Islet of Langerhans (tissue), 1 donor: ENCODE measurements at regions not wholly inside any gene's neighbourhood (a gene's known extent, or its start where the extent isn't known, plus 50 kb on each side); places are given as distances from the start of the nearest gene placed in this dataset.

ENCODE experiments used
- FAIRE-seq: peaks from one replicate; lab custom pipeline; 2011; peaks lifted over from hg19 to GRCh38; lab: Jason Lieb, UNC

DNA sequence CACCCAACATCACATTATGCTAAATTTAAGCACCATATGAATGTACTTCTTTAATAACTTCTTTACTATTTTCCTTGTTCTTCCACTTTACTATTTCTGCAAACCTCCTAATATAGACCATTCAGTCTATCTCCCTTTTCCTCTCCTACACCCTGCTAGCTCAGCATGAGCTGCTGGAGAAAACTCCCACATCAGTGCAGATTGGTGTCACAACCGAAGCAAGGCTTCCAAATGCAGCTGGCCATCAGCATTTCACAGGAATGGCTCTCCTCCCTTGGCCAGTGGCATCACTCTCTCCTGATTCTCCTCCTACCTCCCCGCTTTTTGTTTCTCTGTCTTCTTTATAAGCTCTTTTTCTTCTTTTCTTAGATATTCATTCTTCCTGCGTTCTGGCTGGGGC lies 118.7 kb upstream of the ZC3H12C start:
- no peak for FAIRE-seq

DNA sequence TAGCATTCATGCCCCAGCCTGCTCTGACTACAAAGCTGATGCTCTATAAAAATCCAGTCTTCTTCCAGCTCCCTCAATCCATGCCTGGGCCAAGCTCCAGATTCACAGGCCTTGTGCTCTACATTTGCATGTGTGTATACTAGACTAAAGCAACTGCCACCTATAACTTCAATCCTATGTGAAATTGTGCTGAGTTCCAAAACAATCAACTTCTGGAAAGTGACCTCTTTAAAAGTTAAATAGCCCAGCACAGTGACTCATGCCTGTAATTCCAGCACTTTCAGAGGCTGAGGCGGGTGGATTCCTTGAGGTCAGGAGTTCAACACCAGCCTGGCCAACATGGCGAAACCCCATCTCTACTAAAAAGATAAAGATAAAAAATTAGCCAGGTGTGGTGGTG lies 114.3 kb upstream of the ZC3H12C start:
- no peak for FAIRE-seq

DNA sequence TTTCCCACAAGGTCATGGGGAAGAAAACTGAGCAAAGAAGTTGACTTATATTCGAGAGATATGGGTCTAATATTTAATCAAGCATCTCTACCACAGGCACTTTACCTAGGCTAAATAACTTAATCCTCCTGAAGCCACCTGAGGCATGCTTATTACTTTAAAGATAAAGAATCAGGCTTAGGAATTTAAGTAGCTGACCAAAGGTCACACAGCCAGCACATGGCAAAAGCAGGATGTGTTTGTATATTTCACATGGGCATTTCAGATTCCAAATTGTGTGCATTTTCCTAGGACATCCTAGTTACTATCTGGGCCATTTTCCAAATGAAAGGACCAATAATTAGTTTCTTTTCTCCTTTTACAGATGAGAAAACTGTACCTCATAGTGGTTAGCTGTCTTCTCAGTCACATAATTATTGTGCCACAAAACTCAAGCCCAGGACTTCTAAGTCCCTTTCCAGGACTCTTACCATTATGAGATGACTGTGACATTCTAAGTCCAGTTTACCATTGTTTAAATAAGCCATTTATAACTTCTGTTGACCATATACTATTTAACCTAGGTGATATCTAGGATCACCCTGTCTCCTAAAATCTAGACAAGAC lies 112.1 kb upstream of the ZC3H12C start:
- FAIRE-seq = no peak

DNA sequence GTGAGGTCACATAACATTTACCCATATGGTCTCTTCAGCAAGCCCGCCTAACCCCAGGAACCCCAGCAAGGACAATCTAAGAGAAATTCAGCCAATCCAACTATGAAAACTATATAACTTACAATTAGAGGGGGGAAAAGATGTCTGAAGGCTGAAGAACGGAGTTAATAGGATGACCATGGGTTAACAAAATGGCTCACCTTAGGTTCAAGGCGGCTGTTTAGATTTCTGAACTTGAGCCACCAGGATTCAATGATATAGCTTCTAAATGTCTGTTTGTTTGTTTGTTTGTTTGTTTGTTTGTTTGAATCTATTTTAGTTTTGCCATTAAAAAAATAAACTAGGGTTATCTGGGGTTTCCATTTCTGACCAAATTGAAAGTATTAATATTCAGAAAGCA lies 109.8 kb upstream of the ZC3H12C start:
- no peak for FAIRE-seq

DNA sequence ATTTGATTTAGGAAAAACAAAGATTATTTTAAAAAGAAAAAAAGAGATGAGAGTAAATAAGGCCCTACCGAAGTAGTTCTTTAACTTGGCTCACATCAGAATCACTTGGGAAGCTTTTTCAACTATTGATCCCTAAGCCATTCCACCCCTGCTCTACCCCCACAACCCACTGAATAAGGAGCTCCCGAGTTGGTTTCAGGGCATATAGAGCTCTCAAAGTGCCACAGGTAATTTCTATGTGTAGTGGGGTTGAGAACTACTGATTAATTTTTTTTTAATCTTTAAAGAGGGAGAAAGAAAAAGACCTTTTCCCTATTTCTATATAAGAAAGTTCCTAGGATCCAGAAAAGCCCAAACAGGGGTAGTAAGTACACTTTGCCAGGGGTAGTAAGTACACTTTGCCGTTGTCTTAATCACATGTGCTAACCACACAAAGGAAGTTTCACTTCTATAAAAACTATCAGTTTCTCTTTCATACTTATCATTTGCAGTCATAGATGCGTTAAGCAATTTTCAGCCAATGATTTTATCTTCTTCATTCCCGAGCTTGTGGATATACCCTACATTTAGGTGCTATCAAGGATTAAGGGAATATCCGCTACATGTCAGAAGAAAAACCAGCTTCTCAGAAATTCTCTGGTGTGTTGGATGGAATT lies 108.4 kb upstream of the ZC3H12C start:
- no peak for FAIRE-seq

DNA sequence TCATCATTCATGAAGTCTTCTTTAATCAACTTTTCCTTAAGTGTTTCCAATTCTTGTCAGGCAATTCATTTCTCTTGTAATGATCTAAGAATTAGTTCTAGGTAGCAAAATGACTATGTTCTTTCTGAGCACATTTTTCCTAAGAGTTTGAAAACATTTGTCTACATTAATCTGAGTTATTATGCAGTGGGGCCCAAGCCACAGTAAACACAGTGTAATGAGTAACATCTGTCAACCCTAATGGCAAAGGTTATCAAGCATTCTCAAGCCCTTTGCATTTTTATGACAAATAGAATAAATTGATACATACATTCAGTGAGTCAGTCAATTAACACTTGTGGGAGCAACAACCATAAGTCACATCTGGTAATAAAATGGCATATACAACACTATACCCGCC lies 106.7 kb upstream of the ZC3H12C start:
- FAIRE-seq = no peak

DNA sequence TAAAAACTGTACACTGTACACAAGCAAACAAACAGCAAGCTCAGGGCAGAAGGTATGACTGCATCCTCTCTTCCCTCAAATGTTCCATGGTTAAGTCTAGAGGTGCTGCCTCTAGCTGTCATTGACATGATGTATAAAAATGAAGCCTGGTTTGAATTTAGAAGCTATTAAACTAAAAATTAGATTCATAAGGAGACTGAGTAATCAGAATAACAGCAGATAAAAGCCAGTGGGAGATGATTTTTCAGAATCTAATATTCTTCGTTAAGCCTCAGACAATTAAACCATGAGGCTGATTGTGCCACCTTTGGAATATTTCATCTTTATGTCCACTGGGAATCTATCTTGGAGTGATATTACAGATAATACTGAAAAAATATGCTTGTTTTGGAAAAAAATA lies 101.4 kb upstream of the ZC3H12C start:
- FAIRE-seq = no peak

DNA sequence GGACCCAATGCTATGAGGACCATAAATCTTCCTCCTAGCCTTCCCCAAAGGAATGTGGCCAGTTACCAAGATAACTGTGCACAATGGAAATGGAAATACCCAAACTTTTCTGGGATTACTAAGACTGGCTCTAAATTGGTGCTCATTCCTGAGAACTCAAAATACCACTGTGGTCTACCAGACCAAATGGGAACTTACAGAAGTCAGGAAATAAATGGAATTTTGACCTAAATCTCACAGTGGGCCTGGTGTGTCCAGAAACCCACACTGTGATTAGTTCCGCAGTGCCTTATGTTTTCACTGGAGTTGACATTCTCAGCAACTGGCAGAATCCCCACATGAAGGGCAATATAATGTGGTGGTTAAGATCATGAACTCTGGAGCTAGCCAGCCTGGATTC lies 99.4 kb upstream of the ZC3H12C start:
- no peak for FAIRE-seq

DNA sequence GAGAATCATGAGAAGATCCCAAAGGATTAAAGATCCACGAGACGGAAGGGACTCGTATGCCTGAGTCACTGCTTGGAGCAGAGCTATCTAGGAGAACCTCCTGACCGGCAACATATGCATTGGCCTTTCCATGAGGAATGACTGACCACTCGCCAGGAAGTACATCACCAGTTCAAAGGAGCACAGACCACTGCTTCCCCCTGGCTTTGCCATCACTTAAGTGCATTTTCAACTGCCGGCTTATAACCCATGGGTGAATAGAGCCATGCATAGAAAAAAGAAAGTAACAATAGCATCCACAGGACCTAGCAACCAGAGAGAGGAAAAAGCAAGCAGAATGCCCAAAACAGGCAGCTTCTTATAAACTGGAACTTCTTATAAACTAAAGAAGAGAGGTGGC lies 98.3 kb upstream of the ZC3H12C start:
- FAIRE-seq = no peak

DNA sequence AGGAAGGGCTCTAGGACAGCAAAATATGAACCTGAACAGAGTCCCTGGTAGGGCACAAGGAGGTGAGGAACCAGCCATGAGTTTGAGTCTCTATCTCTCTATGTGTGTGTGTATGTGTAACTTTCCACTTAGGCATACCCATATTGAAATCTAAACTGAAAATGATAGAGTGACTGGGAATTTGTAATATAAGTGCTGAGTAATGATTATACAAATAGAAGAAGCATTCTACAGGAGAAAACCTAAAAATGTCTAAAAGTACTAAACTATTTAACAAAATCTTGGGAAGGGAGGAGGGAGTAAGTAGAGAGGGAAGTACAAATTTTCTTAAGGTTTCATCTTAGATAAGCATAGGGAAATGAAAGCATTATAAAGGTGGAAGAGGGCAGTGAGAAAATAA lies 97.1 kb upstream of the ZC3H12C start:
- no peak for FAIRE-seq

DNA sequence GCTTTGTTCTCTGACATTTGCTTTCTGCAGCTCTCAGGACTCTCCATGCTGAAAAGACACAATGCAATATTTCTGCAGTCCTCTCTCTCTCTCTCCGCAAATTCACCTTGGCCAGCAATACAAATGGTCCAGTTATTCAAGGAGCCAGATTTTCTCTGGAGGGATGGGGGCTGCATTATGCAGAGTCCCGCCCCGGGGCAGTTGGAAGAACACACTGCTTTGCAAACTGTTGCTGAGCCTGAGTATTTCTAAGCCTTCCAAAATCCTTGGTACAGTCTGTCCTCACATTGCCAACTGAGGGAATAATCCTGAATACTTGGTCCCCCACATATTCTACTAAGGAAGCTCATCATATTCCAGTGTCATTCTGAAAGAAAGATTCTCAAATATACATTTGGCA lies 94.3 kb upstream of the ZC3H12C start:
- FAIRE-seq = no peak

DNA sequence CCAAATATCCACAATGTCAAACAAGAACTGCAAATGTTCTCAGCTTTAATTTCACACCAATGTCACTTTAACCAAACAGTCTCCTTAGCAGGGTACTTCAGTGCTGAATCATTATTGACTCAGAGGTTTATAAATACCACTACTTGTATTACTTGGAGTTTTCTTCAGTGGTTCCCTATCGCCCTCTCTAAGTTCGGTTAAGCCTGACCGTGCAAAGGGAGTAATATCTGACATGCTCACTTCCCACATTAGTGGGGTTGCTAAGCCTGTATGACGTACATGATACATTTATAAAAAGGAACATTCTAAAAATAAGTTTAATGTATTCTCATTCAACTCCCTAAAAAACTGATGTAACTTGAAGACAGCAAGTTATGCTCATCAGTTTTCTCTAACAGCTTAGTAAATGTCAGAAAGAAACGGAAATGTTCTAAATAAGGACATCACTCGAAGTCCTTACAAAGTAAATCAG lies 93.1 kb upstream of the ZC3H12C start:
- peak; percentile 62 for FAIRE-seq

DNA sequence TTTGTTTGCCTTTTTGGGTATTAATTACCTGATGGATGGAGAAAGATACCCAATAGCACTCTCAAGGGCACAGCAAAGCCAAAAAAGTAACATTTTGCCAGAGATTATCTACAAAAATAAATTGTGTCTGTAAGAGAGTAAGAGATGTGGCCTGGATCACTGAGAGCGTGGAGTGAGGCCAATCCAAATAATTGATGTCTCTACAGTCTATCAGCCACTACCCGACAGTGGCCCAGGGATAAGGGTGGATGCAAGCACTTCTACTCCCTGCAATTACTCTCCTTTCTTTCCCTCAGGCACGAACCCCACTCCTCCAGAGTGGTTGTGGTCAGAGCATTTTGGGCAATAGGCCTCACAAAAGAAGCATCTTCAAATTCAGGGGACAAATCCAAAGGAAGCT lies 92.3 kb upstream of the ZC3H12C start:
- FAIRE-seq = no peak

DNA sequence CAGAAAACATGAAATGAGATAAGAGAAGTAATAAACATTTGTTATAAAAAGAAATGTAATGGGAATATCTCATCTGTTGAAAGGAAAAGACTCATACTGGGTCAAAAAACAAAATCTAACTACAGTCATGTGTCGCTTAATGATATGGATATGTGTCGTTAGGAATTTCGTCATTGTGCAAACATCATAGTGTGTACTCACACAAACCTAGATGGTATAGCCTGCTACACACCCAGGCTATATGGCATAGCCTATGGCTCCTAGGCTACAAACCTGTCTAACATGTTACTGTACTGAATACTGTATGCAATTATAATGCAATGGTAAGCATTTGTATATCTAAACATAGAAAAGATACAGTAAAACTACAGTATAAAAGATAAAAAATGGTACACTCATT lies 89.8 kb upstream of the ZC3H12C start:
- no peak for FAIRE-seq

DNA sequence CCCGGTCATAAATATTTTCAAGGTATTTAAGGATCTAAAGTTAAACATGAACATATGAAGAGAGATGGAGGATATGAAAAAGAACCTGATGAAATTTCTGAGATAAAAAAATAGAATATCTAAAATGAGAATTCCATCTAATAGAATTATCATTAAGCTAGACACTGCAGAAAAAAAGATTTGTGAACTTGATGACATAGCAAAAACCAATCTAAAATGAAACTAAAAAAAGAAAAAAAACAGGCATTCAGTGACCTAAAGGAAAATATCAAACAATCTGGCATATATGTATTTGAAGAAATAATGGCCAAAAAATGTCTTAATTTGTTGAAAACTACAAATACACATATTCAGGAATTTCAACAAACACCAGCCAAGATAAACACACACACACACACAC lies 81.6 kb upstream of the ZC3H12C start:
- FAIRE-seq = no peak

DNA sequence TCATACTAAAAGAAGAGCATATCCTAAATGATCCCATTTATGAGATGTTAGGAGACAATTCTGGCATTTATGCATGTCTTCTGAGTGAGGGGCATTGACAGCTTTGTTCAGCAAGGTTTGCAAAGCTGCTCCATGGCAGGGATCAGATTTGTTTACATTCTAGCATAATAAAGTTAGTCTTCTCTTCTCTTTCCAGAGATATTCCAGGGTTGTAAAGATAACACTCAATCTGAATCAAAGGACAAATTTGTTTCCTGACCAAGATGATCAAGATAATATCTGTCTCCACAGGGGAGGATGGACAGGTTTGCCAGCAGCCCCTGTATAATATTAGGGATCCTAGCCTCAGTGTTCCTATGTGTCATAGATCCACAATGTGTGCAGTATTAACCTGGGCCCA lies 77.5 kb upstream of the ZC3H12C start:
- no peak for FAIRE-seq

DNA sequence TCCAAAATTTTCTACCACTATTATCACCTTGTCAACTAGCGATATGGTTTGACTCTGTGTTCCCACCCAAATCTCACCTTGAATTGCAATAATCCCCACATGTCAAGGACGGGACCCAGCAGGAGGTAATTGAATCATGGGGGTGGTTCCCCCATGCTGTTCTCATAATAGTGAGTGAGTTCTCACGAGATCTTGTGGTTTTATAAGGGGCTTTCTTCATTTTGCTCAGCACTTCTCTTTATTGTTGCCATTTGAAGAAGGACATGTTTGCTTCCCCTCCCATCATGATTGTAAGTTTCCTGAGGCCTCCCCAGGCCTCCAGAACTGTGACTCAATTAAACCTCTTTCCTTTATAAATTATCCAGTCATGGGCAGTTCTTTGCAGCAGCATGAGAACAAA lies 73.5 kb upstream of the ZC3H12C start:
- FAIRE-seq = no peak

DNA sequence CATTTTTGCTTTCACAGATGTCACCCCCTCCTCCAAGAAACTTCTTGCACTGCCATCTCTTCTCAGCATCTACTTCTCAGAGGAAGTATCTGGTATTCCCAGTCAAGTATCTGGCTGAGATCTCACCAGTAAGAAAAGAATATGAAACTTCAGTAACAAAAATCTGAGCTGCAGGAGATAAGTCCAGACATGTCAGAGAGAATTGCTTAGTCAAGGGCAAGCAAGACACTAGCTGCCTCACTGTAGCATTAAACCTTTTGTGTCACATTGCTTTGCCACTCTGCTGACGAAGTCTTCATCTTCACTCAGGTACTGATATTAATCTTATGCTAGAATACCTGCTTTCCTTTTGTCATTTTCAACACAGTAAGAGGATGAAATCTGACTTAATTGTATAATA lies 70.6 kb upstream of the ZC3H12C start:
- no peak for FAIRE-seq

DNA sequence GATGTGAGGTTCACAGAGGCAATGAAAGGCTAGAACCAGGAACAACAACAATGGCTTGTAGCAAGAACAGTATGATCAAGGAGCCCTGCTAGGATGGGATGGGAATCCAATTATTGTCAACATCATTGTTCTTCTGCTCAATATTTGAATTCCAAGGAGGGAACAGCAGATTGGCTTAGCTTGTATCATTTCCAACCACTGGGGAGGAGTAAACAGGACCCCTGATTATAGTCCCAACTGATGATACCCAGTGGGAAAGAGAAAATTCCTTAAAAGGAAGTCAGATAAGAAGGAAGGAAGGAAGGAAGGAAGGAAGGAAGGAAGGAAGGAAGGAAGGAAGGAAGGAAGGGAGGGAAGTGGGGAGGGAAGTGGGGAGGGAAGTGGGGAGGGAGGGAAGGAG lies 69.5 kb upstream of the ZC3H12C start:
- FAIRE-seq = no peak

DNA sequence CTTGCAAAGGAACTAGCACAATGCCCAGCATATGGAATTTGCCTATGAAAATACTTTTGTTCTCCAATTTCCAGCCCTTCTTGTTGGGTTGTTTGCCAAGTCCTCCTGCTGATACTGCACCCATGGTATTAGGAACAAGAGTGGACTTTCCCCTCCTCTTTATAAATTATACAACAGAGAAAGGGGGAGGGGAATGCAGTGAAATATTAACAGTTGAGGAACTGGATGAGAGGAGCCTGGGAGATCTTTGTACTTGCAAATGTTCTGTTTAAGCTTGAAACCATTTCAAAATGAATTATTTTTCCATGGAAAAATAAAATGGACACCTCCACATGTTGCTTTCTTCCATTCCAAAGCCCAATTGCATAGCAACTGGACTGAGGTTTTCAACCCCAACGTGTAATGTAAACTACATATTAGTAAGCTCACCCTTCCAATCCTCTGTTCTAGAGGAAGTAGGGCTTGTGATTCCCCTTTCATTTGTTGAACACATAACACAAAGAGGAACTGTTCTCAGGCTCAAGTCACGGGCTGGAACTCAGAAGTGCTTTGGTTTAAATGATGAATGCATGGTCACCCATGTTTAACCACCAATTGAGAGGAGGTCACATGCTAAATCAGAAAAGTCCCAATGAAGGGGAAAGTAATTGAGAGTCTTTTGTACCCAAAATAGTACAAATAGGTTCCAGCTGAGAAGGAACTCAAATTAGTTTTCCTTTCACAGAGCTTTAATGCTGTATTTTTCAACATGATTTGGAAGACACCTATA lies 66.2 kb upstream of the ZC3H12C start:
- no peak for FAIRE-seq

DNA sequence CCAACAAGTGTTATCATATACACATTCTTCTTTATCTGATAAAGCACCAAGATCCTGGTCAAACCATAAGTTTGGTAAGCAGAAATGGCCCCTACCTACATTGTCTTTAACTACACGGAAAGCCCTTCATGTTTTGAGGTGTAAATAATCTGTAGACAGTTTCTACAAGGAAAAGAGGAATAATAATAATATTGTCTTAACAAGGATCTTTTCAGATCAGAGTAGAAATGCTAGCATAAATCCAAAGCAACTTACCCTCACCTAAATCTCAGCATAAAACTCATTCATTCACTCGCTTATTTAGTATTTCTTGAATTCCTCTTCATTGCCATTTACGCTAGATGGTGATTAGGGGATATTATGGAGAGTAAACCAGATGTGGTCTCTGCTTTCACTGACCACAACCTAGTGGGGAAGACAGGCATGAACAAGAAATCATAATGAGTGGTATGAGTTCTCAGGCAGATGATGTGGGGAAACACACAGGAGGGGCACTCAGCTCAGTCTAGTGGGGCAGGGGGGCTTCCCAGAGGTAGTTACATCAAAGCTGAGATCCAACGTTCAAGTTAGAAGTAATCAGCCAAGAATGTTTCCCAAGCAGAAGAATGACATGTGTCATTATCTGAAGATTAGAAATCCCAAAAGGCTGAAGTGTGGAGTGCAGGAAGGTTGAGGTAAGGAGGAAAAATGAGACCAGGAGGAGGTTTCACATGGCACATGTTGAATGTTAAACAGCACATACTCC lies 65.4 kb upstream of the ZC3H12C start:
- FAIRE-seq = no peak

DNA sequence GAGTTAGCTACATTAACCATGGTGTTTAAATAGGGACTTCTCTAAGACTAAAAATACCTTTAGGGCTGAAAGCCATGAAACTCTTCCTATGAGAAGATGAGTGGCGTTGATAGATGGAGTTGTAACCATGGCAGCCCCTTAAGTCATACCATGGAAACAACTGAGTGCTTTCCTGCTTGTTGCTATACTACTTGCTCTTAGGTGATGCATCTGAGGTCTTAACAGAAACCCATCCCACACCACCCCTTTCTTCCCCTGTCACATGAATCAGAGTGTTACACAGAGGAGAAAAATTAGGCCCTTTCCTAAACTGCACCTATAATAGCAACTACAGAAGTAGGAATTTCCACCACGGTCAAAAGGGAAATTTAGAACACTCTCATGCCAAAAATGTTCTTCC lies 64.3 kb upstream of the ZC3H12C start:
- peak; percentile 79 for FAIRE-seq

DNA sequence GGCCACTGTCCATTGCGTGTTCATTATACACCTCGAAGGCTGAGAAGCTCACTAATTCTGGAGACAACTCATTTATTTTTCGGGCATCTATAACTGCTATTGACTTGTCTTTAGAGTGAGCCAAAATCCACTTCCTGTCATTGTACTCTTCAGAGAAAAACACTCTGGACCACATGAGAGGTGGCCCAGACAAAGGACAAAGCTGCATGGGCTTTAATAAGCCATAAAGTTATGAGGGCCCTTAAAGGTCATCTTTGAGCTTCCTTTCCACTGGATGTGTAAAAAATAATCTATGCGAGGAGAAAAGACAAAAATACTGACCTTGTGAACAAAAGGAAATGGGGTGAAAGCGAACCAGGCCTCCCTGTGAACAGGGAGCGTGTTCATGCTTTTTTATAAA lies 63.5 kb upstream of the ZC3H12C start:
- no peak for FAIRE-seq
